ENCODE measurements at regions not wholly inside any gene's neighbourhood (a gene's known extent, or its start where the extent isn't known, plus 50 kb on each side); places are given as distances from the start of the nearest gene placed in this dataset.

DNA sequence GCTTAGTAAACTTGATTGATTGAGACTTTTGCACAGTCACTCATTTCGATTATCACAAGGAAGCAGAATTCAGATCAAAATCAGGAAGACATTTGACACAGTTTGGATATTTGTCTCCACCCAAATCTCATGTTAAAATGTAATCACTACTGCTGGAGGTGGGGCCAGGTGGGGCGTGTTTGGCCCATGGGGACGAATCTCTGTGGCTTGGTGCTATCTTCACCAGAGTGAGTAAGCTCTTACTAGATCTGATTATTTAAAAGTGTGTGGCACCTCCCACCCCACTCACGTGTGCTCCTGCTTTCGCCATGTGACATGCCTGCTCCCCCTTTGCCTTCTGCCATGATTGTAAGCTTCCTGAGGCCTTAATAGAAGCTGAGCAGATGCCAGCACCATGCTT lies 291.4 kb downstream of the PCNX1 start:
- TF ChIP-seq POLR2AphosphoS5 (IDR thresholded peaks at IDR 0.05; ENCODE audit: low read depth, low read length) = no peak
- TF ChIP-seq REST (IDR thresholded peaks at IDR 0.05; ENCODE audit: insufficient read depth in 1 of 2, low read depth in 2 of 2, low read length in 2 of 2) = no peak
- no peak for TF ChIP-seq SIN3A (IDR thresholded peaks at IDR 0.05; ENCODE audit: borderline replicate concordance, insufficient read depth, low read length)
- TF ChIP-seq TAF1 (IDR thresholded peaks at IDR 0.05; ENCODE audit: borderline replicate concordance, insufficient read depth, low read length) = no peak
